Hepatocyte (in vitro differentiated cells): ENCODE measurements at regions not wholly inside any gene's neighbourhood (a gene's known extent, or its start where the extent isn't known, plus 50 kb on each side); places are given as distances from the start of the nearest gene placed in this dataset.

Source experiments
- DNase-seq: peaks from one replicate; pipeline ENCODE4 v3.0.0-alpha.2; 2016; ENCODE audit warnings: low spot score
- H2AFZ ChIP-seq: fragments of 200-600 bp; sonication (generic); 2 replicates; pipeline ENCODE4 v1.6.0; 2016; ENCODE audit warnings: antibody characterized with exemption, mild to moderate bottlenecking
- H3K27ac ChIP-seq: fragments of 200-600 bp; sonication (generic); 2 replicates; pipeline ENCODE4 v1.5.1; 2016; ENCODE audit warnings: mild to moderate bottlenecking
- H3K27me3 ChIP-seq: fragments of 200-600 bp; sonication (generic); 2 replicates; pipeline ENCODE4 v1.6.1; 2016
- H3K36me3 ChIP-seq: fragments of 200-600 bp; sonication (generic); replicated peaks from 2 replicates; pipeline ENCODE4 v1.5.1; 2016; ENCODE audit warnings: low read depth; ENCODE audit not compliant: insufficient read depth
- H3K4me1 ChIP-seq: fragments of 200-600 bp; sonication (generic); 2 replicates; pipeline ENCODE4 v1.5.1; 2016; ENCODE audit warnings: mild to moderate bottlenecking, moderate library complexity; ENCODE audit not compliant: insufficient read depth
- H3K4me2 ChIP-seq: fragments of 200-600 bp; sonication (generic); 2 replicates; pipeline ENCODE4 v1.6.0; 2016
- H3K4me3 ChIP-seq: fragments of 200-600 bp; sonication (generic); 2 replicates; pipeline ENCODE4 v1.5.1; 2016; ENCODE audit warnings: mild to moderate bottlenecking
- H3K79me2 ChIP-seq: fragments of 200-600 bp; sonication (generic); 2 replicates; pipeline ENCODE4 v1.6.0; 2017; ENCODE audit warnings: mild to moderate bottlenecking
- H3K9me2 ChIP-seq: fragments of 200-600 bp; sonication (generic); replicated peaks from 2 replicates; pipeline ENCODE4 v1.6.0; 2017; ENCODE audit warnings: mild to moderate bottlenecking; ENCODE audit not compliant: insufficient read depth
- H3K9me3 ChIP-seq: fragments of 200-600 bp; sonication (generic); 2 replicates; pipeline ENCODE4 v1.5.1; 2016; ENCODE audit warnings: low read depth, mild to moderate bottlenecking
- H4K20me1 ChIP-seq: fragments of 200-600 bp; sonication (generic); 2 replicates; pipeline ENCODE4 v1.6.0; 2016; ENCODE audit warnings: mild to moderate bottlenecking; ENCODE audit not compliant: insufficient read depth, poor library complexity, severe bottlenecking
- CTCF ChIP-seq: fragments of 200-600 bp; sonication (generic); IDR thresholded peaks from 2 replicates; pipeline ENCODE4 v1.5.1; 2016; ENCODE audit warnings: antibody characterized with exemption, mild to moderate bottlenecking; ENCODE audit not compliant: poor library complexity
- EZH2 ChIP-seq: fragments of 200-600 bp; sonication (generic); IDR thresholded peaks from 2 replicates; pipeline ENCODE4 v1.6.1; 2016; ENCODE audit warnings: antibody characterized with exemption, mild to moderate bottlenecking, borderline replicate concordance
- EZH2phosphoT487 ChIP-seq: fragments of 200-600 bp; sonication (generic); IDR thresholded peaks from one replicate; pipeline ENCODE4 v1.6.1; 2018; ENCODE audit warnings: antibody characterized with exemption, mild to moderate bottlenecking, low read depth, moderate library complexity; ENCODE audit not compliant: unreplicated experiment, severe bottlenecking
- WGBS: methylation state at CpG from one replicate; pipeline ENCODE4 v1.1.6; 2016; ENCODE audit warnings: low lambda C conversion rate; ENCODE audit errors: missing lambda C conversion rate; 5-methylcytosine and 5-hydroxymethylcytosine counted together

- Histone ChIP-seq H2AFZ (no peak overlapping the region), H3K9me3 (no peaks in the 10 kb centered on the region), H3K79me2 (no peaks in the 10 kb centered on the region), H3K4me1 (no peaks in the 10 kb centered on the region), H3K4me3 (no peak overlapping the region), H3K4me2 (no peak overlapping the region), H3K36me3 (no peaks in the 10 kb centered on the region), H3K9me2 (no peaks in the 10 kb centered on the region), H3K27ac (no peak overlapping the region), H4K20me1 (no peaks in the 10 kb centered on the region), H3K27me3 (peaks cover 8% of the 10 kb centered on the region)
- 91% methylated on average over 12 of the region's 12 CpGs for WGBS
- no peak for TF ChIP-seq CTCF
- no peak for TF ChIP-seq EZH2phosphoT487
- TF ChIP-seq EZH2, result no peak
- no peak for DNase-seq
Observed at GRCh38 chr1:36570478-36571060, 87.9 kb upstream of the CSF3R start.

- Histone ChIP-seq H3K79me2 (no peaks in the 10 kb centered on the region), H3K27me3 (peaks cover 8% of the 10 kb centered on the region), H3K4me1 (no peaks in the 10 kb centered on the region), H4K20me1 (no peaks in the 10 kb centered on the region), H3K4me2 (no peak overlapping the region), H3K27ac (no peak overlapping the region), H3K9me3 (no peaks in the 10 kb centered on the region), H2AFZ (no peak overlapping the region), H3K4me3 (no peak overlapping the region), H3K36me3 (no peaks in the 10 kb centered on the region), H3K9me2 (no peaks in the 10 kb centered on the region)
- no peak for DNase-seq
- 79% methylated on average over 7 of the region's 7 CpGs for WGBS
- TF ChIP-seq EZH2, result no peak
Observed at GRCh38 chr1:36570006-36570405, 87.3 kb upstream of the CSF3R start.

- no peak overlapping the region for H3K4me2 ChIP-seq
- 74% methylated on average over 11 of the region's 11 CpGs for WGBS
- no peaks in the 10 kb centered on the region for H4K20me1 ChIP-seq
- no peak overlapping the region for H3K27ac ChIP-seq
- H3K4me3 ChIP-seq, result no peak overlapping the region
- H3K79me2 ChIP-seq, result no peaks in the 10 kb centered on the region
- no peak overlapping the region for H2AFZ ChIP-seq
- H3K27me3 ChIP-seq, result peaks cover 10% of the 10 kb centered on the region
- no peaks in the 10 kb centered on the region for H3K36me3 ChIP-seq
- no peaks in the 10 kb centered on the region for H3K9me2 ChIP-seq
- H3K4me1 ChIP-seq, result no peaks in the 10 kb centered on the region
- TF ChIP-seq CTCF, result no peak
- no peak for TF ChIP-seq EZH2phosphoT487
- no peak for TF ChIP-seq EZH2
- no peak for DNase-seq
- H3K9me3 ChIP-seq, result no peaks in the 10 kb centered on the region
Observed at GRCh38 chr1:36567601-36568341, 85.1 kb upstream of the CSF3R start.

GRCh38 chr1:36565576-36566501 is 83.1 kb upstream of the CSF3R start:
- no peak overlapping the region for H3K4me3 ChIP-seq
- WGBS, result 87% methylated on average over 7 of the region's 7 CpGs
- no peak overlapping the region for H3K4me2 ChIP-seq
- H3K27ac ChIP-seq, result no peak overlapping the region
- peaks cover 5% of the 10 kb centered on the region for H3K27me3 ChIP-seq
- no peaks in the 10 kb centered on the region for H3K9me2 ChIP-seq
- no peaks in the 10 kb centered on the region for H4K20me1 ChIP-seq
- no peaks in the 10 kb centered on the region for H3K36me3 ChIP-seq
- DNase-seq, result no peak
- TF ChIP-seq EZH2phosphoT487 (no peak), CTCF (no peak), EZH2 (no peak)
- no peaks in the 10 kb centered on the region for H3K79me2 ChIP-seq
- H3K9me3 ChIP-seq, result no peaks in the 10 kb centered on the region
- H2AFZ ChIP-seq, result no peak overlapping the region
- no peaks in the 10 kb centered on the region for H3K4me1 ChIP-seq
